ENCODE measurements at regions not wholly inside any gene's neighbourhood (a gene's known extent, or its start where the extent isn't known, plus 50 kb on each side); places are given as distances from the start of the nearest gene placed in this dataset.
"Not testable (repeated sequence)": the region's sequence is repeated elsewhere in the genome, so short reads cannot be mapped to it uniquely, and the experiment has no call there.

GRCh38 chr18:14945984-14946383, 198.0 kb downstream of the ANKRD30B start:
- no peak for DNase-seq (ENCODE audit: low spot score)
- Mint-ChIP-seq H3K27ac (ENCODE audit: unreplicated experiment) (no peak overlapping the region), H3K9me3 (ENCODE audit: unreplicated experiment) (peaks cover 10% of the 10 kb centered on the region), H3K4me1 (ENCODE audit: unreplicated experiment) (no peaks in the 10 kb centered on the region), H3K36me3 (ENCODE audit: low read depth, unreplicated experiment) (peaks cover 4% of the 10 kb centered on the region), H3K27me3 (ENCODE audit: unreplicated experiment) (peaks cover 4% of the 10 kb centered on the region), H3K4me3 (ENCODE audit: unreplicated experiment) (no peak overlapping the region)
- no peak for TF ChIP-seq CTCF (IDR thresholded peaks at IDR 0.05; ENCODE audit: unreplicated experiment)

GRCh38 chr18:14946741-14947470, 198.9 kb downstream of the ANKRD30B start:
- not testable (repeated sequence) for DNase-seq (ENCODE audit: low spot score); H3K4me1 Mint-ChIP-seq (ENCODE audit: unreplicated experiment); H3K36me3 Mint-ChIP-seq (ENCODE audit: low read depth, unreplicated experiment); H3K4me3 Mint-ChIP-seq (ENCODE audit: unreplicated experiment); H3K9me3 Mint-ChIP-seq (ENCODE audit: unreplicated experiment); H3K27me3 Mint-ChIP-seq (ENCODE audit: unreplicated experiment); H3K27ac Mint-ChIP-seq (ENCODE audit: unreplicated experiment)

DNA sequence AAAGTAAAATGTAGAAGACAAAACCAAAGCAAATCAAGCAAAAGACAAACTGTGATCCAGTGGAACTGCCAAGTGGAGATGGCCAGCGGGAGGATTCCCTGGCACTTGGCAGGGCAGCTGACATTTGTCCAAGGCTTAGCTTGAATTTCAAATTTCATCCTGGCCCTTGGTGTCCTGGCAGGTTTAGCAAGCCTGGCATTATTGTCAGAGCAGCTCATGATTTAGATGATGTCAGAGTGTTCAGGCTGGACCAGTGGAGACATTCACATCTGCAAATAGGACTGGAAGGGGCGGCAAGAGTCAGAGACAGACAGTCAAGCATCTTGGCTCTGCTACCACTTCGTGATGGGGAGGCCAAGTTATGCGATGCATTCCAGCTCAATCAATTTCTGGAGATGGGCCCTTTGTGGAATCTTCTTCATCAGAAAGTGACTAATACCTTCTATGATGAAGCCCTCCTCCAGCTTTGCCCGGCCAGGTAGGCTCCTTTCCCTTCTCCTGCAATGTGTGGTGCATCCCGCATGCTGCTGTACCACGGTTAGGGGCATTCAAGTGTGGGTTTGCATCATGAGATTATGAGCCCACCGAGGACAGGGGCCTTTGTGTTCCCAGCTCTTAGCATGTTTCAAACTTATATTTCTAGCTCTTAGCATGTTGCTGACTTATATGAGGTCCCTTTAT, 199.7 kb downstream of the ANKRD30B start:
- Mint-ChIP-seq H3K36me3 (ENCODE audit: low read depth, unreplicated experiment) (peaks cover 4% of the 10 kb centered on the region), H3K27ac (ENCODE audit: unreplicated experiment) (no peak overlapping the region), H3K4me3 (ENCODE audit: unreplicated experiment) (no peak overlapping the region), H3K9me3 (ENCODE audit: unreplicated experiment) (peaks cover 10% of the 10 kb centered on the region), H3K4me1 (ENCODE audit: unreplicated experiment) (no peaks in the 10 kb centered on the region), H3K27me3 (ENCODE audit: unreplicated experiment) (peaks cover 5% of the 10 kb centered on the region)
- no peak for DNase-seq (ENCODE audit: low spot score)
- TF ChIP-seq CTCF (IDR thresholded peaks at IDR 0.05; ENCODE audit: unreplicated experiment), result no peak

GRCh38 chr18:14948163-14948540, 200.2 kb downstream of the ANKRD30B start:
- TF ChIP-seq CTCF (IDR thresholded peaks at IDR 0.05; ENCODE audit: unreplicated experiment), result no peak
- H3K9me3 Mint-ChIP-seq (ENCODE audit: unreplicated experiment), result peaks cover 10% of the 10 kb centered on the region
- no peak overlapping the region for H3K4me3 Mint-ChIP-seq (ENCODE audit: unreplicated experiment)
- H3K27me3 Mint-ChIP-seq (ENCODE audit: unreplicated experiment), result peaks cover 5% of the 10 kb centered on the region
- H3K36me3 Mint-ChIP-seq (ENCODE audit: low read depth, unreplicated experiment), result peaks cover 4% of the 10 kb centered on the region
- DNase-seq (ENCODE audit: low spot score), result no peak
- no peak overlapping the region for H3K27ac Mint-ChIP-seq (ENCODE audit: unreplicated experiment)
- H3K4me1 Mint-ChIP-seq (ENCODE audit: unreplicated experiment), result no peaks in the 10 kb centered on the region

DNA sequence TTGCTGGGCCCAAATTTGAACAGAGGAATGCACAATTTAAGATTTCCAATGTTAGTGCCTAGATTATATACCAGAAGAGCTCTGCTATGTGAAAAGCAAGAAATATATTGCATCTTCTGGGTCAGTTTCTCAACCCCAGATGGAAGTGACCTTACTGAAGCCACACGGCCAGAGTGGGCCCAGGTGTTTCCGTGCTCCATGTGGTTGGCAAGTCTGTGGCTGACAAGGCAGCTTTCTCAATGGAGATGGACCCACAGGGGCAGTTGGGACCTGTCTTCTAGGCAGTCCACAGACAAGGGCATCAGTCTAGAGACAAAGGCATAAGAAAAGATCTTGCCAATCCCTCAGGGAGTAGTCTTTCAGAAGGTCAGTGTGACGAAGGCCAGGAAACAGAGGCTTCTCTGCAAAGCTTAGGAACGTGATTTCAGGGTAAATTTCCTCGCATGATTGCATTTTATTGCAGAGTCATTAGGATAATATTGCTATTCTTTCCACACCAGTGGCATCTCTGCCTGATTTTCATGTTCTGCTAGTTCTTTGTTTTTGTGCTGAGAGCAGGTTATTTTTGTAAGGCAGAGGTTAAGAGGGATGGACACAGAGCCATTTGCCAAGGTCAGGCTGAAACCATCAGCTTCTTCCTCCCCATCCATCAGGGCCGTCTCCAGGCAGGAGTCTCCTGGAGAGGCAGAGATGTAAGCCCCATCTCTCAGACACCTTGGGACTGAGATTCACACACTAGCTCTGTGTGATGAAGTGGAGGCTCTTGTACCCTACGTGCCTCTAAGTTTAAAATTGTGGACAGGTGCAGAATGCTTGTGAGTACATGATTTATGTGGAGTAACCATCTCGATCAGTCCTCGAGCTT, 202.1 kb downstream of the ANKRD30B start:
- DNase-seq (ENCODE audit: low spot score), result no peak
- no peaks in the 10 kb centered on the region for H3K4me1 Mint-ChIP-seq (ENCODE audit: unreplicated experiment)
- TF ChIP-seq CTCF (IDR thresholded peaks at IDR 0.05; ENCODE audit: unreplicated experiment), result no peak
- no peak overlapping the region for H3K27ac Mint-ChIP-seq (ENCODE audit: unreplicated experiment)
- peaks cover 2% of the 10 kb centered on the region for H3K27me3 Mint-ChIP-seq (ENCODE audit: unreplicated experiment)
- H3K36me3 Mint-ChIP-seq (ENCODE audit: low read depth, unreplicated experiment), result no peaks in the 10 kb centered on the region
- peaks cover 10% of the 10 kb centered on the region for H3K9me3 Mint-ChIP-seq (ENCODE audit: unreplicated experiment)
- no peak overlapping the region for H3K4me3 Mint-ChIP-seq (ENCODE audit: unreplicated experiment)

DNA sequence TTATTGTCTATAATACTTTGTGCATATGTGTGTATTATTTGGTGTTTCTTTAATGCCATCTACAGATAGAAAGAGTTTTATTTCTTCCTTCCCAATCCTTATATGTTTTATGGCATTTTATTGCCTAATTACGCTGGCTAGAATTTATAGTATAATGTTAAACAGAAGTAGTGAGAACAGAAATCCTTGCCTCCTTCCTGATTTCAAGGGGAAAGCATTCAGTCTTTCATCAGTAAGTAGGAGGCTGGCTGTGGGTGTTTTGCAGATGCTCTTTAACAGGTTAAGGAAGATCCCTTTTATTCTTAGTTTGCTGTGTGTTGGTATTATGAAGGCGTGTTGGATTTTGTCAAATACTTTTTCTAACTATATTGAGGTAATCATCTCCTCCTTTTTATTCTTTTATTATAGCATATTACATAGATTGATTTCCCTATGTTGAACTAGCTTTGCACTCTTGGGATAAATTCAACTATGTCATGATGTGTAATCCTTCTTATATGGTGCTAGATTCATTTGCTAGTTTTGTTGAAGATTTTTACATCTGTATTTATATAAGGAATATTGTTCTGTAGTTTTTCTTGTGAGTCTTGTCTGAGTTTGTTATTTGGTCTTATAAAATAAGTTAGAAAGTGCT, 204.6 kb downstream of the ANKRD30B start:
- H3K36me3 Mint-ChIP-seq (ENCODE audit: low read depth, unreplicated experiment); H3K27me3 Mint-ChIP-seq (ENCODE audit: unreplicated experiment); DNase-seq (ENCODE audit: low spot score); H3K9me3 Mint-ChIP-seq (ENCODE audit: unreplicated experiment); H3K27ac Mint-ChIP-seq (ENCODE audit: unreplicated experiment); H3K4me1 Mint-ChIP-seq (ENCODE audit: unreplicated experiment); H3K4me3 Mint-ChIP-seq (ENCODE audit: unreplicated experiment): not testable (repeated sequence)

Measured in endothelial cell (in vitro differentiated cells).